ENCODE measurements at regions not wholly inside any gene's neighbourhood (a gene's known extent, or its start where the extent isn't known, plus 50 kb on each side); places are given as distances from the start of the nearest gene placed in this dataset.
"Not testable (repeated sequence)": the region's sequence is repeated elsewhere in the genome, so short reads cannot be mapped to it uniquely, and the experiment has no call there.

DNA sequence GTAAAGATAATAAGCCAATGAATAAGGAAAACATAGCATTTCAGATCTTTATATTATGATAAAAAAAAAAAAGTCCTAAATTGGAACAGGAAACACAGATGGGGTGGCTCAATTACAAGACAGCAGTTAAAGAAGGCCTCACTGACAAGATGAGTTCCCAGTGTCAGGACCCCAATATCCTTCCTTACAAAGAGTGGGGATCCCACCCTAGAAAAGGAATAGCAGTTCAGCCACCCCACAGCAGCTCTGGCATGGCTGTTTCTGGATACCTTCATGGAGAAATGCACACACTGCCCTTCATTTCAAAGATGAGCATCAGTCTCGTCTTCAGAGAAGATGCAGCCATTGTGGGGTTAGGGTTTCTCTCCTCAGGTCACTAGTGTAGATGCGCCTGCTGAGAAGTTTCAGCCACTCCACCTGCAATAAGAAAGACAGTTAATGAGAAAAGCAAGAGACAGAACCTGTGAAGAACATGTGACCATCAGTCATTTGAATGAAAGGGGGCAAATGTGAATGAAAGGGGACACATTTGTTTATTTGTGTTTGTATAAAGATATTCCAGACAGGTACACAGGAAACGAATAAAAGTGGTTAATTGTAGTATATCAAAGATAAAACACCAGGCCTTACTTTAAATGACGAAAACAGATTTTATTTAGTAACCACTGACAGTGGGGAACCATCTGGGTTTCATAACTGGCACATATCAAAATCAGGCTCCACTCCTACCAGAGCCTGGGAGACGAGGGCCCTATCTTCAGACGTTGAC lies 121.3 kb upstream of the PRSS16 start:
- H3K4me3 ChIP-seq (ENCODE audit: low read depth, low read length), result no peak overlapping the region
- DNase-seq (ENCODE audit: low read depth), result no peak
- no peak for TF ChIP-seq POLR2A (IDR thresholded peaks at IDR 0.05; ENCODE audit: extremely low read depth, insufficient read length)
- TF ChIP-seq, protein P1, sequence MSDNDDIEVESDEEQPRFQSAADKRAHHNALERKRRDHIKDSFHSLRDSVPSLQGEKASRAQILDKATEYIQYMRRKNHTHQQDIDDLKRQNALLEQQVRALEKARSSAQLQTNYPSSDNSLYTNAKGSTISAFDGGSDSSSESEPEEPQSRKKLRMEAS (IDR thresholded peaks at IDR 0.05; ENCODE audit: low read depth, low read length), result no peak
- TF ChIP-seq, protein P2, sequence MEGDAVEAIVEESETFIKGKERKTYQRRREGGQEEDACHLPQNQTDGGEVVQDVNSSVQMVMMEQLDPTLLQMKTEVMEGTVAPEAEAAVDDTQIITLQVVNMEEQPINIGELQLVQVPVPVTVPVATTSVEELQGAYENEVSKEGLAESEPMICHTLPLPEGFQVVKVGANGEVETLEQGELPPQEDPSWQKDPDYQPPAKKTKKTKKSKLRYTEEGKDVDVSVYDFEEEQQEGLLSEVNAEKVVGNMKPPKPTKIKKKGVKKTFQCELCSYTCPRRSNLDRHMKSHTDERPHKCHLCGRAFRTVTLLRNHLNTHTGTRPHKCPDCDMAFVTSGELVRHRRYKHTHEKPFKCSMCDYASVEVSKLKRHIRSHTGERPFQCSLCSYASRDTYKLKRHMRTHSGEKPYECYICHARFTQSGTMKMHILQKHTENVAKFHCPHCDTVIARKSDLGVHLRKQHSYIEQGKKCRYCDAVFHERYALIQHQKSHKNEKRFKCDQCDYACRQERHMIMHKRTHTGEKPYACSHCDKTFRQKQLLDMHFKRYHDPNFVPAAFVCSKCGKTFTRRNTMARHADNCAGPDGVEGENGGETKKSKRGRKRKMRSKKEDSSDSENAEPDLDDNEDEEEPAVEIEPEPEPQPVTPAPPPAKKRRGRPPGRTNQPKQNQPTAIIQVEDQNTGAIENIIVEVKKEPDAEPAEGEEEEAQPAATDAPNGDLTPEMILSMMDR (IDR thresholded peaks at IDR 0.05; ENCODE audit: low read depth, low read length), result no peak
- TF ChIP-seq MYC (IDR thresholded peaks at IDR 0.05; ENCODE audit: low read depth, low read length), result no peak

DNA sequence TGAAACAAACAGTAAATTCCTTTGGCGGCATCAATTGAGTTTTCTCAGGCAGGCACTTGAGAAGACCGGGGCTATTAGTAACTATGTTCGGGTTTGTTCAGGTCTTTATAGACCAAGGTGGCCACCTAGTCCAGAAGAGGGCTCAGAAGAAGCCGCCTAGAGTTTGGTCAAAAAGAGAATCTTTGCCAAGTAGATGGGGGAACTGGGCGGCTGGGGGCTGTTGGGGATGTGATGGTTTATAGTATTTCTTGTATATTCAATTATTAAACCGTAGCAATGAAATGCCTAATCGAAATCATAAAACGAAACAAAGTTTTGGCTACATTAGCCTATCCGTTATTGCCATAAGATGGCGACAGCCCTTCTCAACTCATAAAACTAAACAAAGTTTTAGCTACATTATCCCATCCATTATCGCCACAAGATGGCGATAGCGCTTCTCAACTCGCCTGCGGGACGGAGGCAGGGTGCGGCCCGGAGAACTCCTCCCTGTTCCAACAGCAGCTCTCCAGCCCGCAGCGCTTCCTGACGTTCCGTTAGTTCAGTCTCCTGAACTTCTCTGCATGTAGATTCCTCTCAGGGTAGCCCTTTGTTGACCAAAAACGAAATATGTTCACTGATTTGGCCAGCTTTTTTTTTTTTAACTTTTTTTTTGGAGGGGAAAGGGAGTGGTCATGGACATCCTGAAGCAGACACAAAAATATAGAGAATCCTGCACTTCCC lies 120.5 kb upstream of the PRSS16 start:
- TF ChIP-seq, protein P2 (IDR thresholded peaks at IDR 0.05; ENCODE audit: low read depth, low read length), result peak; percentile 68
- TF ChIP-seq, protein P1 (IDR thresholded peaks at IDR 0.05; ENCODE audit: low read depth, low read length), result peak; percentile 42; the same call in 1 of the 2 replicates
- TF ChIP-seq MYC (IDR thresholded peaks at IDR 0.05; ENCODE audit: low read depth, low read length) (peak; percentile 48), POLR2A (IDR thresholded peaks at IDR 0.05; ENCODE audit: extremely low read depth, insufficient read length) (no peak)
- peak; percentile 95 for DNase-seq (ENCODE audit: low read depth)
- H3K4me3 ChIP-seq (ENCODE audit: low read depth, low read length), result peak overlapping the region; percentile 51

DNA sequence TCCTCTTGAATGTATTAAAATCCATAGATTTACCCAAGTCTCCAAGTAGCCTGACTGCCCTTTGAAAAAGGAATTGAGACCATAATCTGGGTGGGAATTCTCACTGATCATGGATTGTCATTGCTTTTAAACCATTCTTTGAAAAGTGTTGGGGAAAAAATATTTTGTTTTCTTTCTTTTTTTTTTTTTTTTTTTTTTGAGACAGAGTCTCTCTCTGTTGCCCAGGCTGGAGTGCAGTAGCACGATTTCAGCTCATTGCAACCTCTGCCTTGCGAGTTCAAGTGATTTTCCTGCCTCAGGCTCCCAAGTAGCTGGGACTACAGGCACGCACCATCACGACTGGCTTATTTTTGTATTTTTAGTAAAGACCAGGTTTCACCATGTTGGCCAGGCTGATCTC lies 119.6 kb upstream of the PRSS16 start:
- H3K4me3 ChIP-seq (ENCODE audit: low read depth, low read length); DNase-seq (ENCODE audit: low read depth): not testable (repeated sequence)

DNA sequence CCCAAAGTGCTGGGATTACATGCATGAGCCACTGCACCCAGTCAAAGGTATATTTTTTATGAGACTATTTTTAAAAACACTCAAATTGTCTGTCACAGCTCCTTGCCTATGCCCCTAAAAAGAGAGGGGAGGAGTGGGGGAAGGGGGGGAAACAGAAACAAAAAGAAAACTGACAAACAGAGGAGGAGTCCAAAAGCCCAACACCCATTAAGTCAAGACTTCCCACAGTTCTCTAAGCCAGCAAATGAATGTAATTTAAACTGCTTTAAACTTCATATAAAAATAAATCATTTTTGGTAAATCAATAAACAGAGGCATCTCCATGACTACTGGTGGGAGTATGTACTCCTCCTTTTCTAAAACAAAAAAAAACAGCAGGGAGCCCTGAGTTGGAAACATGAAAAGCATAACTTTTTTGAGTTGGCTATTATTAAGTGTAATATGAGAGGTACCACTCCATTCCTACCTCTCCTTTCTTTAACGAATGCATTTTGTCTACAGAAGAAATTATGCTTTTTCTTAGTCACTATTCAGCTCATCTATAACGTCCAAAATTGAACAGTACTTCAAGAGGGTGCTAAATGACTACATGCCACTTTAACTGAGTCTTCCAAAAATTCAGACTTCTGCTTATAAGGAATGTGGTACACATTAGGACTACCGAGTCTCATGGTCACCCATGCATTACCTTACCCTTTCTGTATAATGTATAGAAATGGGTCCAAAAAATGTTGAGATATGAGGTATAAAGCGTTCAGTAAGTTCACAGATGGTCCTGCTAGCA lies 119.0 kb upstream of the PRSS16 start:
- no peak for DNase-seq (ENCODE audit: low read depth)
- H3K4me3 ChIP-seq (ENCODE audit: low read depth, low read length), result no peak overlapping the region
- TF ChIP-seq MYC (IDR thresholded peaks at IDR 0.05; ENCODE audit: low read depth, low read length) (no peak), POLR2A (IDR thresholded peaks at IDR 0.05; ENCODE audit: extremely low read depth, insufficient read length) (no peak)
- TF ChIP-seq, protein P2 (IDR thresholded peaks at IDR 0.05; ENCODE audit: low read depth, low read length), result no peak
- TF ChIP-seq, protein P1 (IDR thresholded peaks at IDR 0.05; ENCODE audit: low read depth, low read length), result no peak

DNA sequence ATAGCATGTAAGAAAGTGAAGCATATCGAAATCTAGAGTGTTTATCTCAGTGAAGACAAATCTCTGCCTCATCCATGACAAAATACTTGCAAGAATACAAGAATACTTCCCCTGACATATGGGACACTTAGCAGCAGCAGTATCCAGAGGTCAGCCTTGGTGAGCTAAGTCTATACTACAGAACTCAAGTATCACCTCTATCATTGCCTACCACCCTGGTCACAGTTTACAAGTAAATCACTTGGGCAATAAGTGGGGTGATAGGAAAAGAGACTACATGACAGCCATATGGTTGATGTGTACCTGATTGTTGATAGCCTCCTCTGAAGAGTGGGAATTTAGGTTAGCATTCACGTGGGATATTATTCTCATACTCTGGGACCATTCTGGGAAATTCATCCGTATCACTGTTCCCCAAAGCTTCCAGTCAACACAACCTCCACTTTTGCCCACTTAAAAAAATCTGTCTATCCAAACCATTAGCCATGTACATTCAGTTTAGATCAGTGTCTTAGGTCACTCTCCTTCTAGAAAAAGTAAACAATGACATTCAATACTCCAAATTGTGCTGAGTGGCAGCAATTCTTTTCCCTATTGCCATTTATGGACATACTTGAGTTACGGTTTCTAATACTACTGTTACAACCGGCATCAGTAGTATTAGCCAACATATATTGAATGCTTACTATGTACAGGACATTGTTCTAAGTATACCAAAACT lies 118.2 kb upstream of the PRSS16 start:
- no peak for DNase-seq (ENCODE audit: low read depth)
- TF ChIP-seq, protein P2 (IDR thresholded peaks at IDR 0.05; ENCODE audit: low read depth, low read length), result no peak
- no peak for TF ChIP-seq MYC (IDR thresholded peaks at IDR 0.05; ENCODE audit: low read depth, low read length)
- TF ChIP-seq, protein P1 (IDR thresholded peaks at IDR 0.05; ENCODE audit: low read depth, low read length), result no peak
- H3K4me3 ChIP-seq (ENCODE audit: low read depth, low read length), result no peak overlapping the region

Measured in NB4 (cell line).